ENCODE measurements at regions not wholly inside any gene's neighbourhood (a gene's known extent, or its start where the extent isn't known, plus 50 kb on each side); places are given as distances from the start of the nearest gene placed in this dataset.

- no peak for DNase-seq
Observed at GRCh38 chrX:39975101-39975925, 122.4 kb downstream of the BCOR start.

DNA sequence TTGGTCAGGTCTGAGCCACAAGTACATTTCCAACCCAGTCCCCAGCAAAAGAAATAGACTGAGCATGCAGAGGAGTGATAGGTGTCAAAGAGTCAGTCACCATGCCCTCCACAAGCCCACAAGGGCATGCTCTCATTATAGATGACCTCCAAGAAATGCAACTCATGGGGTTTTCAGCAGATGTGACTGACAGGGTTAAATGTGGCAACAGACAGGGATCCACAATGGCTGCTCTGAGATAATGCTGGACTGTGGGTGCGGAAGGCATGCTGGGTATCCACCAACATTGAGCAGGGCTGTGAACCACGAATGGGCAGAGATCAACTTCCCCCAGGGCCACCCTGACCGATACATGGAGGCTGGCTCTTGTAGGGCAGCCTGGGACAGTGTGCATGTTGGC lies 115.8 kb downstream of the BCOR start:
- DNase-seq, result no peak

- no peak for DNase-seq
Observed at GRCh38 chrX:39982948-39983347, 114.8 kb downstream of the BCOR start.

DNA sequence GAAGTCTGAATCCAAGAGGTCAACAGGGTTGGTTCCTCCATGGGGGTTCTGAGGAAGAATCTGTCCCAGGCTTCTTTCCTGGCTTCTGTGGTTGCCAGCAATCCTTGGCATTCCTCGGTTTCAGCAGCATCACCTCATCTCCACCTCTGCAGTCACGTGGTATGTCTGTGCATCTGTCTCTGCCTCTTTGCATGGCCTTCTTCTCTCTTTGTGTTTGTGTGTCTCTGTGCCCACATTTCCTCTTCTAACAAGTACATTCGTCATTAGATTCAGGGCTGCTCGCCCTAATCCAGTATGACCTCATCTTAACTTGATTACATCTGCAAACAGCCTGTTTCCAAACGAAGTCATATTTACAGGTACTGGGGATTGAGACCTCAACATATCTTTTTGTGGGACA lies 114.0 kb downstream of the BCOR start:
- no peak for DNase-seq

DNA sequence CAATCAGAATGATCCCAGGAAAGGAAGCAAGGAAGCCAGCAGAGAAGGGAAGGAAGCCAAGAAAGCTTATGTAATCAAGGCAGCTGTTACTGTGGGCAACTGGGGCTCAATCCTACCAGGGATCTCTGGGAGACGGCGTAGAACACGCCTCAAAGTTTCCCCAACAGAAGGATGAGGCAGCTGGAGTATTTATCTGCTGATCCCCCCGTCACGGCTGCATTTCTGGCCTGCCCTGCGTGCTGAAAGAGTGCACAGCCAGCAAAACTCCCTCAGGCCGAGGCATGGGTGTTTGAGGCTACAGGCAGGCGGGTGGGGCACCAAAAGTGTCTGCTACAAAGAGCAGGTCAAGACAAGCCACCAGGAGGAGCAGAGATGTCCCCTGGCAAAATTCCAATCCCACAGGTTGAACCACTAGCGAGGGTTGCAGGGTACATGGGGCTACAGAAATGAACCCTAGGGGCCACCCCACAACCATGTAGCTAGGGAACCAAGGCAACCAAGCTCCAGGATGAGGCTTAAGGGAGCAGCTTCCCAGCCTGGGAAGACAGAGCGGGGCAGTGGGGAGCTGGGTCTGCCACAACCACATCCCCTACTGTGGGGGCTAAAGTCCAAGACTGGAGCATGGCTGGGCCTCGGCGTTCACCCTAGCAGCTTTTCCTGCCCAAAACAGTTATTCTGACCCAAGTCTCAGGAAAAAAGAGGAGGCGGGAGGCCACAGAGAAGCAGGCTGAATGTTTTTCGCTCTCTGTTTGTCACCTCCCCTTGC lies 113.4 kb downstream of the BCOR start:
- peak; percentile 82 for DNase-seq

- no peak for DNase-seq
Observed at GRCh38 chrX:39985071-39985470, 112.7 kb downstream of the BCOR start.

GRCh38 chrX:39985551-39985950 lies 112.2 kb downstream of the BCOR start:
- no peak for DNase-seq

GRCh38 chrX:39988496-39988895 lies 109.3 kb downstream of the BCOR start:
- DNase-seq, result no peak

DNA sequence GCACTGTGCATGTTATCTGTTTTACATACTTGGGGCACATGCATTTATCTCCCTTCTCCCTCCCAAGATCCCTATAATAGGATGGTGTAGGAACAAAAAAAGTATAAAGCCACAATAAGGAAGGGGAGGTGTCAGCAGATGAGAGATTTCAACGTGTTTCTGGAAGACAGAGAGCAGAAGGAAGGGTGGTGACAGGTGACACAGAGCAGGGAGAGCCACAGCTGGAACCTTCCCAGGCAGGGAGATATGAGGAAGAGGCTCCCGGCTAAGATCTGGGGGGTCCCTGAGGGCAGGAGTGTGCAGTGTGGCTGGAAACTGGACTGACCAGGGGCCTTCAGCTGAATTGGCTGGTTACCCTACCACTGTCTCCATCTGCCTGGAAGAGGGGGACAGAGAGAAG lies 107.4 kb downstream of the BCOR start:
- no peak for DNase-seq

GRCh38 chrX:39992300-39992699 lies 105.5 kb downstream of the BCOR start:
- DNase-seq, result no peak

GRCh38 chrX:39995457-39995856 lies 102.3 kb downstream of the BCOR start:
- DNase-seq, result no peak

- DNase-seq, result no peak
Observed at GRCh38 chrX:39996536-39996935, 101.2 kb downstream of the BCOR start.

- DNase-seq, result no peak
Observed at GRCh38 chrX:39998636-39999406, 98.9 kb downstream of the BCOR start.
